ENCODE measurements at regions not wholly inside any gene's neighbourhood (a gene's known extent, or its start where the extent isn't known, plus 50 kb on each side); places are given as distances from the start of the nearest gene placed in this dataset.

DNA sequence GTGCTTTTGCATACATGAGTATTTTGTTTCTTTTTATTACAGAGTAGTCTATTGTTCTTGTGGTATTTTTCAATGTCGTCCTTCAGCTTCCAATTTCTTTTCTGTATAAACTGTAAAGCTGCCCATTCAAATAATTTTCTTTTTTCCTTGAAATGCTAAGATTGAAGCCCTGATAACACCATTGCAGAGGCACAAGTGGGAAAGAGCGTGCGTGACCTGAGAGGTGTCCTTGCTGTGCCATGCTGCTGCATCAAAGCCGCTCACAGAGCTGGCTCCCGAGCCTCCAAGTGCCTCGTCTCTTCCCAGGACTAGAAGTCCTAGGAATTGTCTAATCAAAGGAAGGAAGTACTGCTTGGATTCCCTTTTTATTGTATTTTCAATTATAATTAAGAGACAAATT, 101.9 kb upstream of the PFN2 start:
- TF ChIP-seq, protein P1, sequence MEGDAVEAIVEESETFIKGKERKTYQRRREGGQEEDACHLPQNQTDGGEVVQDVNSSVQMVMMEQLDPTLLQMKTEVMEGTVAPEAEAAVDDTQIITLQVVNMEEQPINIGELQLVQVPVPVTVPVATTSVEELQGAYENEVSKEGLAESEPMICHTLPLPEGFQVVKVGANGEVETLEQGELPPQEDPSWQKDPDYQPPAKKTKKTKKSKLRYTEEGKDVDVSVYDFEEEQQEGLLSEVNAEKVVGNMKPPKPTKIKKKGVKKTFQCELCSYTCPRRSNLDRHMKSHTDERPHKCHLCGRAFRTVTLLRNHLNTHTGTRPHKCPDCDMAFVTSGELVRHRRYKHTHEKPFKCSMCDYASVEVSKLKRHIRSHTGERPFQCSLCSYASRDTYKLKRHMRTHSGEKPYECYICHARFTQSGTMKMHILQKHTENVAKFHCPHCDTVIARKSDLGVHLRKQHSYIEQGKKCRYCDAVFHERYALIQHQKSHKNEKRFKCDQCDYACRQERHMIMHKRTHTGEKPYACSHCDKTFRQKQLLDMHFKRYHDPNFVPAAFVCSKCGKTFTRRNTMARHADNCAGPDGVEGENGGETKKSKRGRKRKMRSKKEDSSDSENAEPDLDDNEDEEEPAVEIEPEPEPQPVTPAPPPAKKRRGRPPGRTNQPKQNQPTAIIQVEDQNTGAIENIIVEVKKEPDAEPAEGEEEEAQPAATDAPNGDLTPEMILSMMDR (conservative IDR thresholded peaks at IDR 0.05 in 1 of 2, IDR thresholded peaks at IDR 0.05 in 1 of 2; ENCODE audit: low read depth in 1 of 2, low read length in 2 of 2), result no peak
- no peak for TF ChIP-seq EZH2 (IDR thresholded peaks at IDR 0.05; ENCODE audit: low read length, missing control alignments)

Measured in fibroblast of lung (primary cell).